Liver (tissue), 3 donors: ENCODE measurements at regions not wholly inside any gene's neighbourhood (a gene's known extent, or its start where the extent isn't known, plus 50 kb on each side); places are given as distances from the start of the nearest gene placed in this dataset.

Experiments
- RXRA ChIP-seq, 2 donors: IDR thresholded peaks; 2 replicates each; pipeline ENCODE4 v1.6.1; 2017 to 2018; ENCODE audit warnings: antibody characterized with exemption in 2 of 2, mild to moderate bottlenecking in 1 of 2
- SP1 ChIP-seq: IDR thresholded peaks from 2 replicates; pipeline ENCODE4 v1.6.1; 2018; ENCODE audit warnings: antibody characterized with exemption, mild to moderate bottlenecking
- TF ChIP-seq, protein P1 (sequence below): fragments of 150-350 bp; IDR thresholded peaks from 2 replicates; pipeline ENCODE4 v1.5.1; 2017; ENCODE audit warnings: improper control_type of control experiment, low read depth, low read length; ENCODE audit not compliant: missing input control
- donor health status: healthy.
- donor health status: healthy.

DNA sequence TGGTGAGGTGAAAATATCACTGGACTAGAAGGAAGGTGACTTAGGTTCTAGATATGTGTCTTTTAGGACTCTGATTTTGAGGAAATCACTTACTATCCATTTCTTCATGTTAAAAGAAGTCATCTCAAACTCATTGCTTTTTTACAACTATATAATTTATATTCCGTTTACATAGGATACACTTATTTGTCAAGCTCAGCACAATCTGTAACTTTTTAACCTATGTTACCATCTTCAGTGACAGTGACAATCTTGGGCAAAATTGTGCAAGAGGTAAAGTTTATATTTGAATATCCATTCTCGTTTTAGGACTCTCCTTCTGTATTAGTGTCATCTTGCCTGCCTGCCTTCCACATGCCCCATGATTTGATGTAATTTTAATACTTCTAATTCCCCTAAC lies 74.0 kb upstream of the FAM83B start:
- TF ChIP-seq, protein P1, sequence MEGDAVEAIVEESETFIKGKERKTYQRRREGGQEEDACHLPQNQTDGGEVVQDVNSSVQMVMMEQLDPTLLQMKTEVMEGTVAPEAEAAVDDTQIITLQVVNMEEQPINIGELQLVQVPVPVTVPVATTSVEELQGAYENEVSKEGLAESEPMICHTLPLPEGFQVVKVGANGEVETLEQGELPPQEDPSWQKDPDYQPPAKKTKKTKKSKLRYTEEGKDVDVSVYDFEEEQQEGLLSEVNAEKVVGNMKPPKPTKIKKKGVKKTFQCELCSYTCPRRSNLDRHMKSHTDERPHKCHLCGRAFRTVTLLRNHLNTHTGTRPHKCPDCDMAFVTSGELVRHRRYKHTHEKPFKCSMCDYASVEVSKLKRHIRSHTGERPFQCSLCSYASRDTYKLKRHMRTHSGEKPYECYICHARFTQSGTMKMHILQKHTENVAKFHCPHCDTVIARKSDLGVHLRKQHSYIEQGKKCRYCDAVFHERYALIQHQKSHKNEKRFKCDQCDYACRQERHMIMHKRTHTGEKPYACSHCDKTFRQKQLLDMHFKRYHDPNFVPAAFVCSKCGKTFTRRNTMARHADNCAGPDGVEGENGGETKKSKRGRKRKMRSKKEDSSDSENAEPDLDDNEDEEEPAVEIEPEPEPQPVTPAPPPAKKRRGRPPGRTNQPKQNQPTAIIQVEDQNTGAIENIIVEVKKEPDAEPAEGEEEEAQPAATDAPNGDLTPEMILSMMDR, result no peak
- TF ChIP-seq SP1 (no peak), RXRA (IDR thresholded peaks at IDR 0.05) (no peak)
